ENCODE measurements at regions not wholly inside any gene's neighbourhood (a gene's known extent, or its start where the extent isn't known, plus 50 kb on each side); places are given as distances from the start of the nearest gene placed in this dataset.

- TF ChIP-seq, protein P1, sequence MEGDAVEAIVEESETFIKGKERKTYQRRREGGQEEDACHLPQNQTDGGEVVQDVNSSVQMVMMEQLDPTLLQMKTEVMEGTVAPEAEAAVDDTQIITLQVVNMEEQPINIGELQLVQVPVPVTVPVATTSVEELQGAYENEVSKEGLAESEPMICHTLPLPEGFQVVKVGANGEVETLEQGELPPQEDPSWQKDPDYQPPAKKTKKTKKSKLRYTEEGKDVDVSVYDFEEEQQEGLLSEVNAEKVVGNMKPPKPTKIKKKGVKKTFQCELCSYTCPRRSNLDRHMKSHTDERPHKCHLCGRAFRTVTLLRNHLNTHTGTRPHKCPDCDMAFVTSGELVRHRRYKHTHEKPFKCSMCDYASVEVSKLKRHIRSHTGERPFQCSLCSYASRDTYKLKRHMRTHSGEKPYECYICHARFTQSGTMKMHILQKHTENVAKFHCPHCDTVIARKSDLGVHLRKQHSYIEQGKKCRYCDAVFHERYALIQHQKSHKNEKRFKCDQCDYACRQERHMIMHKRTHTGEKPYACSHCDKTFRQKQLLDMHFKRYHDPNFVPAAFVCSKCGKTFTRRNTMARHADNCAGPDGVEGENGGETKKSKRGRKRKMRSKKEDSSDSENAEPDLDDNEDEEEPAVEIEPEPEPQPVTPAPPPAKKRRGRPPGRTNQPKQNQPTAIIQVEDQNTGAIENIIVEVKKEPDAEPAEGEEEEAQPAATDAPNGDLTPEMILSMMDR (tag by site-specific recombination; IDR thresholded peaks at IDR 0.05): no peak
- TF ChIP-seq YY1 (tag by site-specific recombination; IDR thresholded peaks at IDR 0.05): no peak
- no peak for TF ChIP-seq ZNF18 (tag by site-specific recombination; IDR thresholded peaks at IDR 0.05)
- TF ChIP-seq, protein P2, sequence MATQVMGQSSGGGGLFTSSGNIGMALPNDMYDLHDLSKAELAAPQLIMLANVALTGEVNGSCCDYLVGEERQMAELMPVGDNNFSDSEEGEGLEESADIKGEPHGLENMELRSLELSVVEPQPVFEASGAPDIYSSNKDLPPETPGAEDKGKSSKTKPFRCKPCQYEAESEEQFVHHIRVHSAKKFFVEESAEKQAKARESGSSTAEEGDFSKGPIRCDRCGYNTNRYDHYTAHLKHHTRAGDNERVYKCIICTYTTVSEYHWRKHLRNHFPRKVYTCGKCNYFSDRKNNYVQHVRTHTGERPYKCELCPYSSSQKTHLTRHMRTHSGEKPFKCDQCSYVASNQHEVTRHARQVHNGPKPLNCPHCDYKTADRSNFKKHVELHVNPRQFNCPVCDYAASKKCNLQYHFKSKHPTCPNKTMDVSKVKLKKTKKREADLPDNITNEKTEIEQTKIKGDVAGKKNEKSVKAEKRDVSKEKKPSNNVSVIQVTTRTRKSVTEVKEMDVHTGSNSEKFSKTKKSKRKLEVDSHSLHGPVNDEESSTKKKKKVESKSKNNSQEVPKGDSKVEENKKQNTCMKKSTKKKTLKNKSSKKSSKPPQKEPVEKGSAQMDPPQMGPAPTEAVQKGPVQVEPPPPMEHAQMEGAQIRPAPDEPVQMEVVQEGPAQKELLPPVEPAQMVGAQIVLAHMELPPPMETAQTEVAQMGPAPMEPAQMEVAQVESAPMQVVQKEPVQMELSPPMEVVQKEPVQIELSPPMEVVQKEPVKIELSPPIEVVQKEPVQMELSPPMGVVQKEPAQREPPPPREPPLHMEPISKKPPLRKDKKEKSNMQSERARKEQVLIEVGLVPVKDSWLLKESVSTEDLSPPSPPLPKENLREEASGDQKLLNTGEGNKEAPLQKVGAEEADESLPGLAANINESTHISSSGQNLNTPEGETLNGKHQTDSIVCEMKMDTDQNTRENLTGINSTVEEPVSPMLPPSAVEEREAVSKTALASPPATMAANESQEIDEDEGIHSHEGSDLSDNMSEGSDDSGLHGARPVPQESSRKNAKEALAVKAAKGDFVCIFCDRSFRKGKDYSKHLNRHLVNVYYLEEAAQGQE (tag by site-specific recombination; IDR thresholded peaks at IDR 0.05): no peak
- TF ChIP-seq KLF10 (tag by site-specific recombination; IDR thresholded peaks at IDR 0.05): no peak
- TF ChIP-seq ELK4 (IDR thresholded peaks at IDR 0.05; ENCODE audit: borderline replicate concordance, low read depth, low read length): no peak
Observed at GRCh38 chr21:36642777-36643176, 56.1 kb upstream of the SIM2 start.

Measured in HEK293 (cell line).